GM21786 (cell line): ENCODE measurements at regions not wholly inside any gene's neighbourhood (a gene's known extent, or its start where the extent isn't known, plus 50 kb on each side); places are given as distances from the start of the nearest gene placed in this dataset.

Experiments
- ATAC-seq: cut with Tn5 transposase; IDR thresholded peaks from one replicate; pipeline ENCODE4 v1.9.1; 2021; ENCODE audit not compliant: unreplicated experiment

GRCh38 chr6:29884261-29884660, 56.6 kb downstream of the HLA-G start:
- no peak for ATAC-seq

GRCh38 chr6:29886701-29887100, 55.6 kb upstream of the HLA-A start:
- no peak for ATAC-seq

- peak; percentile 30 for ATAC-seq
Observed at GRCh38 chr6:29887330-29887818, 55.0 kb upstream of the HLA-A start.

GRCh38 chr6:29887819-29888776, 54.2 kb upstream of the HLA-A start:
- peak; percentile 74 for ATAC-seq
